IMR-90 (cell line): ENCODE measurements at regions not wholly inside any gene's neighbourhood (a gene's known extent, or its start where the extent isn't known, plus 50 kb on each side); places are given as distances from the start of the nearest gene placed in this dataset.

Experiments
- ATAC-seq: fragments of 200-7000 bp; cut with Tn5 transposase; 2 replicates; pipeline ENCODE4 v1.9.1; 2020; ENCODE audit warnings: low read depth, mild to moderate bottlenecking, moderate library complexity
- BruUV-seq: library from RNA; stranded (reverse); fragments of 400-500 nt; replicated peaks from 2 replicates; lab custom pipeline; 2021; lab: Mats Ljungman, UMichigan
- CTCF ChIA-PET: fragments of 300-600 bp; formaldehyde crosslinking; extraction: SDS; loops from one replicate; lab custom pipeline; 2021; ENCODE audit warnings: antibody characterized with exemption; lab: Yijun Ruan, JAX
- POLR2A ChIA-PET: fragments of 300-600 bp; sonication (Branson Sonifier 250); formaldehyde crosslinking; loops from one replicate; lab custom pipeline; 2022; ENCODE audit warnings: antibody characterized with exemption; ENCODE audit not compliant: unreplicated experiment; lab: Charles Lee
- DNase-seq: peaks from one replicate; pipeline ENCODE4 v3.0.0; 2013
- H2AFZ ChIP-seq: replicated peaks from 2 replicates; pipeline ENCODE3; 2013; ENCODE audit warnings: low read length, mild to moderate bottlenecking; ENCODE audit not compliant: poor library complexity
- H2AK5ac ChIP-seq: 2 replicates; pipeline ENCODE4 v1.6.1; 2013; ENCODE audit warnings: low read depth, low read length, inconsistent platforms
- H2AK9ac ChIP-seq: replicated peaks from 2 replicates; pipeline ENCODE3; 2013; ENCODE audit warnings: mild to moderate bottlenecking, low read depth, low read length, moderate library complexity; ENCODE audit not compliant: poor library complexity
- H2BK120ac ChIP-seq: 2 replicates; pipeline ENCODE4 v1.6.1; 2013; ENCODE audit warnings: low read depth, low read length, inconsistent platforms
- H2BK15ac ChIP-seq: 3 replicates; pipeline ENCODE4 v1.6.1; 2013; ENCODE audit warnings: low read depth, low read length, inconsistent platforms
- H2BK20ac ChIP-seq: 2 replicates; pipeline ENCODE4 v1.6.1; 2013; ENCODE audit warnings: low read depth, mild to moderate bottlenecking, inconsistent platforms, low read length, moderate library complexity
- H2BK5ac ChIP-seq: 2 replicates; pipeline ENCODE4 v1.6.1; 2013; ENCODE audit warnings: mild to moderate bottlenecking, low read depth, low read length, inconsistent platforms; ENCODE audit not compliant: poor library complexity, severe bottlenecking
- H3K14ac ChIP-seq: replicated peaks from 2 replicates; pipeline ENCODE4 v1.6.1; 2013; ENCODE audit warnings: low read depth, low read length, inconsistent platforms
- H3K18ac ChIP-seq: 2 replicates; pipeline ENCODE4 v1.6.1; 2013; ENCODE audit warnings: low read depth, low read length, control low read depth
- H3K23ac ChIP-seq: 2 replicates; pipeline ENCODE4 v1.6.1; 2013; ENCODE audit warnings: low read depth, low read length, inconsistent platforms
- H3K27ac ChIP-seq: 2 replicates; pipeline ENCODE4 v1.5.1; 2013; ENCODE audit warnings: mild to moderate bottlenecking, control low read depth, low read length; ENCODE audit not compliant: insufficient read depth
- H3K27me3 ChIP-seq: 2 replicates; pipeline ENCODE4 v1.6.1; 2013; ENCODE audit warnings: low read length; ENCODE audit not compliant: control insufficient read depth, insufficient read depth
- H3K36me3 ChIP-seq: 2 replicates; pipeline ENCODE4 v1.6.1; 2013; ENCODE audit warnings: low read length, mixed read lengths; ENCODE audit not compliant: control insufficient read depth, insufficient read depth
- H3K4ac ChIP-seq: 2 replicates; pipeline ENCODE4 v1.6.1; 2013; ENCODE audit warnings: low read depth, low read length, inconsistent platforms
- H3K4me1 ChIP-seq: 2 replicates; pipeline ENCODE4 v1.6.1; 2013; ENCODE audit warnings: low read length, mixed read lengths; ENCODE audit not compliant: control insufficient read depth, insufficient read depth
- H3K4me2 ChIP-seq: 2 replicates; pipeline ENCODE4 v1.6.1; 2013; ENCODE audit warnings: low read depth, mild to moderate bottlenecking, control low read depth, low read length, moderate library complexity
- H3K4me3 ChIP-seq: 2 replicates; pipeline ENCODE4 v1.5.1; 2013; ENCODE audit warnings: low read depth, mild to moderate bottlenecking, control low read depth, low read length, moderate library complexity; ENCODE audit not compliant: insufficient read depth
- H3K56ac ChIP-seq: 2 replicates; pipeline ENCODE4 v1.6.1; 2013; ENCODE audit warnings: low read length, inconsistent platforms; ENCODE audit not compliant: insufficient read depth; ENCODE audit errors: extremely low read depth
- H3K79me1 ChIP-seq, 2 experiments: 2 replicates each; pipeline ENCODE4 v1.6.1; 2013; ENCODE audit warnings: low read length in 2 of 2, inconsistent platforms in 1 of 2, low read depth in 1 of 2
- H3K9ac ChIP-seq: 2 replicates; pipeline ENCODE4 v1.6.1; 2013; ENCODE audit warnings: low read depth, low read length, control low read depth
- H3K9me1 ChIP-seq: 2 replicates; pipeline ENCODE4 v1.6.1; 2013; ENCODE audit warnings: low read length, inconsistent platforms; ENCODE audit not compliant: insufficient read depth
- H3K9me3 ChIP-seq: 2 replicates; pipeline ENCODE4 v1.6.1; 2013; ENCODE audit warnings: low read length; ENCODE audit not compliant: control insufficient read depth, insufficient read depth
- H4K20me1 ChIP-seq: 2 replicates; pipeline ENCODE4 v1.6.1; 2013; ENCODE audit warnings: low read length, inconsistent platforms; ENCODE audit not compliant: insufficient read depth
- H4K5ac ChIP-seq: 2 replicates; pipeline ENCODE4 v1.6.1; 2013; ENCODE audit warnings: mild to moderate bottlenecking, low read depth, low read length, control low read depth
- H4K8ac ChIP-seq, 2 experiments: 2 replicates each; pipeline ENCODE4 v1.6.1; 2013; ENCODE audit warnings: low read depth in 2 of 2, low read length in 2 of 2, control low read depth in 1 of 2, inconsistent platforms in 1 of 2
- H4K91ac ChIP-seq: 2 replicates; pipeline ENCODE4 v1.6.1; 2013; ENCODE audit warnings: low read depth, low read length, inconsistent platforms; ENCODE audit not compliant: insufficient read depth
- CEBPB ChIP-seq: IDR thresholded peaks from 2 replicates; pipeline ENCODE4 v1.6.1; 2012; ENCODE audit warnings: low read depth, low read length, improper control_type of control experiment
- CHD1 ChIP-seq: IDR thresholded peaks from 2 replicates; pipeline ENCODE4 v1.6.1; 2012; ENCODE audit warnings: low read depth, low read length, improper control_type of control experiment
- MAFK ChIP-seq: IDR thresholded peaks from 2 replicates; pipeline ENCODE4 v1.6.1; 2012; ENCODE audit warnings: low read depth, low read length, improper control_type of control experiment
- POLR2A ChIP-seq: IDR thresholded peaks from 2 replicates; pipeline ENCODE4 v1.6.1; 2012; ENCODE audit warnings: mild to moderate bottlenecking, low read depth, low read length
- RFX5 ChIP-seq: IDR thresholded peaks from 2 replicates; pipeline ENCODE4 v1.8.0; 2012; ENCODE audit warnings: low read depth, mild to moderate bottlenecking, low read length, moderate library complexity
- SMC3 ChIP-seq: fragments of 150-350 bp; IDR thresholded peaks from 2 replicates; pipeline ENCODE4 v1.6.1; 2016; ENCODE audit warnings: low read depth, mild to moderate bottlenecking, antibody characterized with exemption, low read length, moderate library complexity
- WGBS, 2 experiments: methylation state at CpG; one replicate each; pipeline versions ENCODE4 v1.1.5 to v1.1.7; 2013; ENCODE audit warnings: missing lambda C conversion rate in 2 of 2; ENCODE audit not compliant: insufficient read length in 1 of 2; ENCODE audit errors: extremely low coverage in 2 of 2; 5-methylcytosine and 5-hydroxymethylcytosine counted together
- dilution Hi-C: fragments of 300-500 bp; cut with HindIII; formaldehyde crosslinking; loops from one replicate; pipeline ENCODE4 v1.14.3; 2018; ENCODE audit warnings: low sequenced_read_pairs; ENCODE audit not compliant: unreplicated experiment
- in situ Hi-C: fragments of 300-500 bp; cut with MboI; formaldehyde crosslinking; loops from 3 replicates; pipeline ENCODE4 v1.14.3; 2019; ENCODE audit warnings: low sequenced_read_pairs, inconsistent platforms, mixed read lengths
- intact Hi-C: fragments of 100-400 bp; cut with micrococcal nuclease; formaldehyde crosslinking; loops from 2 replicates; pipeline ENCODE4 v1.10.0; 2022
- TF ChIP-seq, protein P1 (sequence below): fragments of 150-350 bp; IDR thresholded peaks from 2 replicates; pipeline ENCODE4 v1.6.1; 2017; ENCODE audit warnings: mild to moderate bottlenecking, antibody characterized with exemption, low read length, low read depth

- BruUV-seq: no TSS peak
- TF ChIP-seq RFX5 (no peak), MAFK (no peak), POLR2A (no peak), CEBPB (no peak), CHD1 (no peak), SMC3 (no peak)
- TF ChIP-seq, protein P1, sequence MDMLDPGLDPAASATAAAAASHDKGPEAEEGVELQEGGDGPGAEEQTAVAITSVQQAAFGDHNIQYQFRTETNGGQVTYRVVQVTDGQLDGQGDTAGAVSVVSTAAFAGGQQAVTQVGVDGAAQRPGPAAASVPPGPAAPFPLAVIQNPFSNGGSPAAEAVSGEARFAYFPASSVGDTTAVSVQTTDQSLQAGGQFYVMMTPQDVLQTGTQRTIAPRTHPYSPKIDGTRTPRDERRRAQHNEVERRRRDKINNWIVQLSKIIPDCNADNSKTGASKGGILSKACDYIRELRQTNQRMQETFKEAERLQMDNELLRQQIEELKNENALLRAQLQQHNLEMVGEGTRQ: no peak
- Histone ChIP-seq H2BK120ac (no peak overlapping the region), H3K56ac (no peak overlapping the region), H2BK20ac (no peak overlapping the region), H4K8ac (no peak overlapping the region), H3K23ac (no peak overlapping the region), H2AK5ac (no peak overlapping the region), H2AFZ (no peak overlapping the region), H2BK15ac (no peak overlapping the region), H2AK9ac (no peak overlapping the region), H3K9me1 (no peaks in the 10 kb centered on the region), H3K36me3 (no peaks in the 10 kb centered on the region), H3K4ac (no peak overlapping the region), H3K14ac (no peak overlapping the region), H2BK5ac (no peak overlapping the region), H4K20me1 (no peaks in the 10 kb centered on the region), H3K4me1 (no peaks in the 10 kb centered on the region), H3K9me3 (peaks cover 2% of the 10 kb centered on the region; the same call in 1 of the 2 replicates), H3K4me3 (no peak overlapping the region), H3K4me2 (no peak overlapping the region), H3K27ac (no peak overlapping the region), H4K5ac (no peak overlapping the region), H4K91ac (no peak overlapping the region), H3K79me1 (no peaks in the 10 kb centered on the region), H3K18ac (no peak overlapping the region), H3K9ac (no peak overlapping the region), H3K27me3 (no peaks in the 10 kb centered on the region; the same call in 1 of the 2 replicates)
- WGBS, 2 experiments: 20% methylated on average over 1 of the region's 2 CpGs; no CpG with 5 or more reads in 1 of the 2 experiments
- intact Hi-C loops (no loop called here), dilution Hi-C loops (no loop called here), in situ Hi-C loops (no loop called here)
- DNase-seq: no peak
- POLR2A ChIA-PET: no interaction called here
- CTCF ChIA-PET: no interaction called here
- ATAC-seq: no peak
Measured at GRCh38 chrX:113741744-113742143, 842.1 kb upstream of the HTR2C start.
